ENCODE measurements at regions not wholly inside any gene's neighbourhood (a gene's known extent, or its start where the extent isn't known, plus 50 kb on each side); places are given as distances from the start of the nearest gene placed in this dataset.
"Not testable (repeated sequence)": the region's sequence is repeated elsewhere in the genome, so short reads cannot be mapped to it uniquely, and the experiment has no call there.

DNA sequence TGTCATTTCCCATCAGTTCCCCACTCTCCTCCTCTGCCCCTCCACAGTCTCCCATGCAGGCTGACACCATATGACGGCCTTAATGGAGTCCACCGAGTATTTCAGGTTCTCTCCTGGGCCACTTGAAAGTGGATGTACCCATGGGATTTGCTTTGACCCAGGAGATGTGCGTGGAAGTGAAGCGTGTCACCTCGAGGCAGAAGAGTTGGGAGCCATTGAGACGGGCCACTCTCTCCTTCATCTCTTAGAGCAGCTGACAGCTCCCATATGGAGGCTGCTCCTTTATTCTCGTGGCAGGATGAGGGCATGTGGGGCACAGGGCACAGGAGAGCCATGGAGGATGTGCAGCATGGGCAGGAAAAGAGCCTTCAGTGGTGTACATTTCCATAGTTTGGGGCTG lies 144.7 kb upstream of the CRYM start:
- not testable (repeated sequence) for DNase-seq (ENCODE audit: low spot score)

GRCh38 chr16:21404699-21405098 lies 126.6 kb upstream of the CRYM start:
- peak; percentile 6 for DNase-seq (ENCODE audit: low spot score)

DNA sequence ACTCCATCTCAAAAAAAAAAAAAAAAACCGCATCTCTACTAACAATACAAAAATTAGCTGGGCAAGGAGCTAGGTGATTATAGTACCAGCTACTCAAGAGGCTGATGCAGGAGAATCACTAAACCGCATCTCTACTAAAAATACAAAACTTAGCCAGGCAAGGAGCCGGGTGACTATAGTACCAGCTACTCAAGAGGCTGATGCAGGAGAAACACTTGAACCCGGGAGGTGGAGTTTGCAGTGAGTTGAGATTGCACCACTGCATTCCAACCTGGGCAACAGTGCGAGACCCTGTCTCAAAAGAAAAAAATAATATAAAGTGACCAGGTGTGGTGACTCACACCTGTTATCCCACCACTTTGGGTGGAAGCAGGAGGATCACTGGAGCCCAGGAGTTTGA lies 119.8 kb upstream of the CRYM start:
- DNase-seq (ENCODE audit: low spot score) = not testable (repeated sequence)

DNA sequence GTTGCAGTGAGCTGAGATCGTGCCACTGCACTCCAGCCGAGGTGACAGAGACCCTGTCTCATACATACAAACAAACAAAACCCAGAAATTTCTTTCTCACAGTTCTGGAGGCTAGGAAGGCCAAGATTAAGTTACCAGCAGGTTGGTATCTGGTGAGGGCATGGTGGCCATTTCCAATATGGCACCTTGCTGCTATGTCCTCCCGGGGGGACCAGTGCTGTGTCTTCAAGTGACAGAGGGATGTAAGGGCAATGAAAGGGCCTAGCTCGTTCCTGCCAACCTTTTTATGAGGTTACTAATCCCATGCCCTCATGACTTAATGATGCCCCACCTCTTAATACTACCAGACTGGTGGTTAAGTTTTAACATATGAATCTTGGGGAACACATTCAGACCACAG lies 118.5 kb upstream of the CRYM start:
- DNase-seq (ENCODE audit: low spot score) = not testable (repeated sequence)

DNA sequence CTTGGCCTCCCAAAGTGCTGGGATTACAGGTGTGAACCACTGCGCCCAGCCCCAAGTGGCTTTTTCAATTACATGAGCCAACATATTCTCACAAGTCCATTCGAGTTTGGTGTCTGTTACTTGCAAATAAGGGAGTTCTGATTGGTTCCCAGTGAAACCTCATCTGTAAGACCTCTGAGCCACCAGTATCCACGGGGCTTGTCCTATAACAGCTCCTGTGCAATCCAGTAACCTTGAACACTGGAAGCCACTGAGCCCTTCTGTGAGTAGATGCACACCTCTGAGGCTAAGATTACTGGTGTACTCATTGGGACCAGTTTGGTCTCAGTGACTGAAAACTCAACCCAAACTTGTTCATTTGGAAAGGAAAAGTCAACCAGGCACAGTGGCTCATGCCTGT lies 112.5 kb upstream of the CRYM start:
- DNase-seq (ENCODE audit: low spot score) = not testable (repeated sequence)

DNA sequence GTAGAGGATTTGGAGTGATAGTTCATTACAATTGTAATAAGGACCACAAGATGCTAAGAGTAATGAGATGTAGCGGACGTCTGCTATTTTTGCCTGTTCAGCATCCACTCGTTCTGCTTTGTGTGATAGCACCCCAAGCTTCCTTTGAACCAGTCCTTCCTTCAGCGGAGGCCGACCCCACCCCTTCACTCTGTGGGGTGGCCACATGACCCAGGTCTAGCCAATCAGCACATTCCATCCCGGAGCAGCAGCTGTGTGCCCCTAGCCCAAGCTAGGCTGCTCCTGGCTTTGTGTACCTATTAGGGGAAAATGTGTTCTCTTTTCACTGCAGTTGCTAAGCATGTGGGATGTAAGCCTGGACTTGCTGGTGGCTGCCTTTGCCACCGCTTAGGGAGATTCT lies 111.8 kb upstream of the CRYM start:
- not testable (repeated sequence) for DNase-seq (ENCODE audit: low spot score)

- not testable (repeated sequence) for DNase-seq (ENCODE audit: low spot score)
These were observed 109.7 kb upstream of the CRYM start for GRCh38 chr16:21387757-21388156.

DNA sequence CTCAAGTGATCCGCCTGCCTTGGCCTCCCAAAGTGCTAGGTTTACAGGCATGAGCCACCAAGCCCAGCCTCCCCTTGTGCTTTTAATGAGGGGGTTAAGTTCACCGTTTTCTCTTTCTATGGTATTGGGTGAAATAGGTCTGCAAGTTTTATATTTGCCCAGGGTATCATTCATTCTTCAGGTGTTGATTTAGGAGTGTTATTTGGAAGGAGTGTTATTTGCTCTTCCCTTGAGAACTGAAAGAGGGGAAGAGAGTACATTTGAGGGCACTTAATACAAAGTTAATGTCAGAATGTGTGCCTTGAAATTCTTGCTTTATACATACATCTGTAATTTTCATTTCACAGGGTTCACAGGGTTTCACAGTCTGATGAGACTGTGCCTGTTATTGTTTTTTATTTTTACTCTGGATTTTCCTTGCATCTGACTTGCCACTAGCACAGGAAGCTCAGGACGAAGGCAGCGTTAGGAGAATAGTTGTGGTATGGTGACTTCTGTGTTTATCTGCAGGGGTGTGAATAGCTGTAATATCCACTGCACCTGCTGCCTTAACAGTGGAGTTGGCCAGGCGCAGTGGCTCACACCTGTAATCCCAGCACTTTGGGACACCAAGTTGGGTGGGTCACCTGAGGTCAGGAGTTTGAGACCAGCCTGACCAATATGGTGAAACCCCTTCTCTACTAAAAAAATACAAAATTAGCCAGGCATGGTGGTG lies 108.3 kb upstream of the CRYM start:
- DNase-seq (ENCODE audit: low spot score) = not testable (repeated sequence)

DNA sequence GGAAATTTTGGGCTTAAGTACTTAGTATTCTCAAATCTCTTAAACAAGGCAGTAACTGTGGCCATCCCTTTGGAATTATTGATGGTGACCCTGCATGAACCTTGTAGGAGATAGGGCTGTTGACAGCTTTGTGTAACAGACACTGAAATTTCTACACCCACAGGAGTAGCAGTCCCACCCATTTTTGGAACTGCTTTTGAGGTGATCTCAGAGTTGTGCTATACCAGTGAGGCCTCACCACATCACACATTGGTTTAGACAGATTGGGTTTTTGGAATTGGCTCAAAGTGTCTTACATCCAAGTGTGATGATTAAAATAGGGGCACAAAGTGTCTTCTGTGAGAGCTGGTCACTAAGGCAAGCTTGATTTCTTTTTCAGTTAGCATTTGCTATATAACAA lies 105.6 kb upstream of the CRYM start:
- not testable (repeated sequence) for DNase-seq (ENCODE audit: low spot score)

- not testable (repeated sequence) for DNase-seq (ENCODE audit: low spot score)
These were observed 101.6 kb upstream of the CRYM start for GRCh38 chr16:21379645-21380044.

DNA sequence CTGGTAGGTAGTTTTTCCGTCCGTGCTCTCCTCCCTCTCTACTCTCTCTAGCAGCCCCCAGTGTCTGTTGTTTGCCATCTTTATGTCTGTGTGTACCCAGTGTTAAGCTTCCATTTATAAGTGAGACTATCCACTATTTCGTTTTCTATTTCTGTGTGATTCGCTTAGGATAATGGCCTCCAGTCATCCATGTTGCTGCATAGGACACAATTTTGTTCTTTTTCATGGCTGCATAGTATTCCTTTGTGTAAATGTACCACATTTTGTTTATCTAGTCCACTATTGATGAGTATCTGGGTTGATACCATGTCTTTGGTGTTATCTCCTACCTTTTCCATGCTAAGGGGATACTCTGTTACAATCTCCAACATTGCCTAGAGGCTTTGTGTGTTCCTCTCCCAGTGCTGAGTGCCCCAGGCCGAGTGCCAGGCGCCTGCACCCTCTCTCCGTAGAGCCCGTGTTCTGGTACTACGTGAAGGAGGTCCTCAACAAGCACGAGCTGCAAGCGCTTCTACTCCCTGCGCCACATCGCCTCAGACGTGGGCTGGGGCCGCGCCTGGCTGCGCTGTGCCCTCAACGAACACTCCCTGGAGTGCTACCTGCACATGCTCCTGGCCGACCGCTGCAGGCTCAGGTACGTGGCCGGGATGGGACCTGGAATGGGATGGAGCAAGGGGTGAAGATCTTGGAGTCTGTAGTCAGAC lies 98.3 kb upstream of the CRYM start:
- not testable (repeated sequence) for DNase-seq (ENCODE audit: low spot score)

GRCh38 chr16:21375334-21375733 lies 97.2 kb upstream of the CRYM start:
- DNase-seq (ENCODE audit: low spot score) = not testable (repeated sequence)

DNA sequence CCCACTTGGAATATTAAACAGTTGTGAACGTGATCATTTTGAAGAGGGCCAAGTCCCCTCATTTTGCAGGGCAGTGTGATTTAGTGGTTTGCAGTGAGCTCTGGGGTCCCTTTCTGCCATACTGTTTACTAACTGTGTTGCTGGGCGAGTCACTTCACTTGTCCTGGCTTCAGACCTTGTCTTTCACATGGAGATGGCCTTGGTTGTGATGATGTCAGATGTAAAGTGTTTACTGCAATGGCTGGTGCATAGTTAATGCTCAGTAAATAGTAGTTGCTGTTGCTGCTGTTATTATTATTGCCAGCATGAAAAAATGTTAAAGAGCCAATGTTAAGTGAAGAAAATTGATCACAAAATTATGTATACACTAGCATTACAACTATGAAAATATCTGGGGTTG lies 95.4 kb upstream of the CRYM start:
- not testable (repeated sequence) for DNase-seq (ENCODE audit: low spot score)

DNA sequence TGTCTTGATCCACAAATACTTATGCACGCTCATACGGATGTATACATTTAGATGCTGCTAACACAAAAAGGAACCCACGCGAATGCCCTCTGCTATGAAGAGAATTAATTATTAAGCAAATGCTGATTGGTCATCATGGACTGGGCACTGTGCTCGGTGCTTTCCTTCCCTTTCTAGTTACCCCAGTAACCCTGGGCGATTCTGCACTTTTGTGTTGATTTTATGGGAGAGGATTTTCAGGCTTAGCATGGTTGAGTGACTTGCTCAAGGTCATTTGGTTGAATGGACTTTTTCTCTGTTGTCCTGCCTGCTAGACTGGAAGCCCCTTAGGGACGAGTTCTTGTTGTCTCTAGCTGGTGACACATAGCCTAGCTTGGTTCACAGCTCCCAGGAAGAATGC lies 94.8 kb upstream of the CRYM start:
- DNase-seq (ENCODE audit: low spot score) = not testable (repeated sequence)

- not testable (repeated sequence) for DNase-seq (ENCODE audit: low spot score)
These were observed 94.2 kb upstream of the CRYM start for GRCh38 chr16:21372162-21372835.

DNA sequence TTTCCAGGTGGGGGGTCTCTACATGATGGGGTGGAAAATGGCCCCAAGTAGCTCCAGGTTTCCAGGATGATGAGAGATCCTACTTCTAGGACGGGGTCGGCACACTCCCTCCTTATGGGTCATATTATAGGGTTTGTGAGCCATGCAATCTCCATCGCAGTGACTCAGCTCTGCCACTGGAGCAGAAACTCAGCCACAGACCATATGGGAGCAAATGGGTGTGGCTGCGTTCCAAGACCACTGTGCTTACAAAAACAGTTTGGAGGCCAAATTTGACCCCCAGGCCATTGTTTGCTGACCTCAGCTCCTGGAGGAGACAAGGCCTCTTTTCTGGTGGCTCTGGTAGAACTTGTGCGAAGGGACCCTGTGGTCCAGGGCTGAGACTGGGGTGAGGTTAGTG lies 92.7 kb upstream of the CRYM start:
- not testable (repeated sequence) for DNase-seq (ENCODE audit: low spot score)

GRCh38 chr16:21368973-21369942 lies 91.2 kb upstream of the CRYM start:
- not testable (repeated sequence) for DNase-seq (ENCODE audit: low spot score)

DNA sequence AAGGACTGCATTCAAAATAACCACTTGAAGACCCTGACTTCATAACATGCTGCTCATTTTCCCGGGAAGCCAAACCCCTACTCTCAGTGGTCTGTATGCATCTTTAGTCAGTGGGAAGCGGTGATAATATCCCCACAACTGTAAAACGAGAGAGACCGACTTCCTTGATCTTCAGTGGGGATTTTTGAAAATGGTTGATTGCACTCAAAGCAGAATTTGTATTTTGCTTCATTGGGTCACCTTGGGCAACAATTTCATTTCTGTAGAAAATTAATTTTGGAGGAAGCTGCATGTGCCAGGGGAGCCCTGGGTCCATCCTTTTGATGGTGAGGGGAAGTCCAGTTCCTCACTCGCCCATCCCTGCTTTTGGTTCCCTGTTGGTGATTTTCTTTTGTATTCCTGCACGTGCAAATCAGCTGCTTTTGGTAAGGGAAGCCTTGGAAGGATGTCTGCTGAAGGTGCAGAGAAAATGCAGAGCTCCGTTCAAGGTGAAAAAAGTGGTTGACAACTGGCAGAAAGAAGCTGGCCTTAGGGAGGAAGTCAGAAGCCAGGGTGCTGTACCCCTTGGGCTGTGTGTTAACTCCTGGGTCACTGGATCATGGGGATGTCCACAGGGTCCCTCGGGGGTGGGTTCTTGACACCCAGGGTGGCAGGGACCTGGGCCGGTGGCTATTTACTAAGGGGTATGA lies 89.8 kb upstream of the CRYM start:
- not testable (repeated sequence) for DNase-seq (ENCODE audit: low spot score)

DNA sequence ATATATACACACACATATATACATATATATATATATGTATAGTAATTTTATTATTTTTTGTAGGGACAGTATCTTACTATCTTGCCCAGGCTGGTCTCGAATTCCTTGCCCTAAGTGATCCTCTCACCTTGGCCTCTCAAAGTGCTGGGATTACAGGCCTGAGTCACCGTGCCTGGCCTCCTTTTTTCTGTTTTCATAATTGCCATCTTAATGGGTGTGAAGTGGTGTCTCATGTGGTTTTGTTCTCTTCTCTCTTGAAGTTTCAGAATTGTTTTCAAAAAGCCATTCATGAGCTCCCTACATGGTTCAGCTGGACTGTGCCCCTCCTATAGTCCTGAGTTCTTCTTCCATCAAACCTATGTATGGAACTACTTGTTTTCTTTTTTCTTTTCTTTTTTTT lies 88.9 kb upstream of the CRYM start:
- DNase-seq (ENCODE audit: low spot score) = not testable (repeated sequence)

- not testable (repeated sequence) for DNase-seq (ENCODE audit: low spot score)
These were observed 87.5 kb upstream of the CRYM start for GRCh38 chr16:21365541-21365940.
